ENCODE measurements at regions not wholly inside any gene's neighbourhood (a gene's known extent, or its start where the extent isn't known, plus 50 kb on each side); places are given as distances from the start of the nearest gene placed in this dataset.

DNA sequence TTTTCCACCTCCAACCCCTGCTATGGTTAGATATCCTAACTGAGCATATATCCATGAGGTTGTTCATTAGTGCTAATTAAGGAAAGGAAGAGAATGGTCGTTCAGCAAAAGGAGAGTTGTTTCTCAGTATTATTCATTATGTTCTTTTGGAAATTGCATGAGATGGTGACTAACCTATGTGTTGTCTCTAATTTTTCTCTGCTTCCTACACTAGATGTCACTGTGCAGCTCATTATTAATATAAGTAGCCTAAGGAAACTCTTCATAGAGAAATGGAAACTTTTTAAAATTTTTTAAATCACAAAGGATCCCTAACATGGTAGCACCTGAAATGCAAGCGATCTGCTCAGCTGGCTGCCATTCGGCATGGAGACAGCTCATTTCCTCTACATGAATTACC, 67.7 kb upstream of the FAM9A start:
- peak; percentile 2 for DNase-seq

DNA sequence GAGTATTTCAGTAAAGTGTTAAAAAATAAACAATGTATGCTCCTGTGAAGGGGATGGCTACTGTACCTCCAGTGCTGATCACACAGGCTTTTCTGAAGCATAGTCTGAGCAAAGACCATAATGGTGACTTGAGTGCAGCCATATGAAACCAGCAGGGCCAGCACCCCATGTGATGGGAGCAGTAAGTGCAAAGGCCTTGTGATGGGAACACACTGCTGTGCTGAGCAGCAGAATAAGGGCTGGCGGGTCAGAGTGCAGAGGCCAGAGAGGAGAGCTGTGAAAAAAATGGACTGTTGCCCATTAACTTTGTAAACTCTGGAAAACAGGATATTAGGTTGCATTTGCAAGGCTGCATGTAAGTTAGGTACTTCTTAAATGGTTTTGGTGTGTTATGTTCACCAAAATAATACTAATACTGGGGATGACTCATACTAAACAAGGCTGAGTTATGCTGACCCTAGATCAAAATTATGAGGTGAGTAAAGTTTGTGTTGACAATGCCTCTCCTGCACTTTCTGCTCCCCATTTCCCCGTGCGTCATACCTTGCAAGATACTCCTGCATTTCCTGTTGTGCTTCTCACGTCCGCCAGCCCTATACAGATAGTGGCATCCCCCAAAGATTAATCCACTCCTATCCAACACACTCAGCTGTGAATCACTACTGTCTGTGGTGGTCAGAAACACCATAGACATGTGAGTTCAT, 67.0 kb upstream of the FAM9A start:
- no peak for DNase-seq

DNA sequence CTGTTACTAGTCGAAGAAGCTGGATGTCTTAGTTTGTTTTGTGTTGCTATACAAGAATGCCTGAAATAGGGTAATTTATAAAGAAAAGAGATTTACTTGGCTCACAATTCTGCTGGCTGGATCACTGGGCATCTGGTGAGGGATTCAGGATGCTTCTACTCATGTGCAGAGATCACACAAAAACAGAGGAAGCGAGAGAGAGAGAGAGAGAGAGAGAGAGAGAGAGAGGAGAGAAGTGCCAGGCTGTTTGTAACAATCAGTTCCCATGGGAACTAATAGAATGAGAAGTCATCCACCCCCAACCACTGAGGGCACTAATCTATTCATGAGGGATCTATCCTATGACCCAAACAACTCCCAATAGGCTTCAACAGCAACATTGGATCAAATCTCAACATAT, 66.2 kb upstream of the FAM9A start:
- DNase-seq = peak; percentile 46

DNA sequence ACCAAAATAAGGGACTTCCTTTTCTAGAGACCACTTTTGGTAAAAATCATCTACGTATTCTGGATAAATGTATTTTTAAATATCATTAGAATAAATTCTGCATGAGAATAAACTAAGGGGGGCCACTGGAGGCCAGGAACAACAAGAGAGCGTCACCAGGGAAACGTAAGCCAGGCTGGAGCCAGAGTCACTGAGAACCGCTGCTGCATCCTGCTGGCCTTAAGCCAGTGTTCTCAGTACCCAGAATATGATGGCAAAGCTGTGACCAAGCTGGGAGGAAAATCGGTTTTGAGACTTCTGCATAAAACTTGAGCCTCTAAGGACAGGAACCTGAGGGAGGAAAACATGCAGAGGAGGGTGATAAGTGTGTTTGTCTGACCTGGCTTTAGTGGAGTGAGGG, 63.0 kb upstream of the FAM9A start:
- no peak for DNase-seq

DNA sequence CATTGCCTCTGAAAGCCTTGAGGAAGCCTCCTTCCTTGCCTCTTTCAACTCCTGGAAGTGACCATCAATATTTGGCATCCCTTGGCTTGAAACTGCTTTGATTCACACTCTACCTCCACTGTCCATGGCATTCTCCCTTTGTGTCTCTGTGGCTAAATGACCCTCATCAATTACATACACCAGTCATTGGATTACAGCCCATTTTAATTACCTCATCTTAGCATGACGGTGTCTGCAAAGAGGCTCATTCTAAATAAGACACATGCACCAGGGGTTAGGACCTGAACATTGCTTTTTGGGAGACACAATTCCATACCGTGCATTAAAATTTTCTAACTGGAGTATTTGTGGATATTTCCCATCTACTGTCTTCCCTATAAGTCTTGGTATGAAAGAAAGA, 60.7 kb upstream of the FAM9A start:
- no peak for DNase-seq

DNA sequence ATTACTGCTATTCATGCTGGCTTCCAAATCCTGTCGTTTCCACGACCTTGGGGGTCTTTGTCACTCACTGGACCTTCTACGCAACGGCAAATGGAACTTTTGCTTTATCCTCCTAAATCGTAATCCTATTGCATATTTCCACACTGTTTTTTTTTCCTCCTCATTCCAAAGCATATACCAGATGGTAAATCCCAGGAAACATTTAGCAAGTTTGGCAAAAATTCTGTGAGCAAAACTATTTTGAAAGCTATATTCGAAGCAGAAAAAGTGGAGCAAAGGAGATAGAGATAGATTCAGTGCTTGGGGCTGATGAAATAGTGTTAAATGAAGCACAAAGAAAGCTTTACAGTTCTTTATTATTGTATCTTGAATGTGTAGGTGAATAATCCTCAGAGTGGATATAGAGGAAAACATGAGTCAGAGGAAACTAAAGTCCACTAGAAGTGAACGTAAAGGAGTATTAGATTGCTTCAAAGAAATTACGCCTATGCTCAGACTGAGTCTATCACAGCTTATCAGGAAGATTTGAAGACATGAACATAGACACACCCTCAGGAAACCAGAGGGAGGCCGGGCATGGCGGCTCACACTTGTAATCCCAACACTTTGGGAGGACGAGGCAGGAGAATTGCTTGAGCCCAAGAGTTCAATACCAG, 50.2 kb upstream of the FAM9A start:
- DNase-seq = no peak
